ENCODE measurements at regions not wholly inside any gene's neighbourhood (a gene's known extent, or its start where the extent isn't known, plus 50 kb on each side); places are given as distances from the start of the nearest gene placed in this dataset.
A peak's percentile ranks its signal among the peaks of the same experiment; 100 is the strongest.
"Not testable (repeated sequence)": the region's sequence is repeated elsewhere in the genome, so short reads cannot be mapped to it uniquely, and the experiment has no call there.

DNA sequence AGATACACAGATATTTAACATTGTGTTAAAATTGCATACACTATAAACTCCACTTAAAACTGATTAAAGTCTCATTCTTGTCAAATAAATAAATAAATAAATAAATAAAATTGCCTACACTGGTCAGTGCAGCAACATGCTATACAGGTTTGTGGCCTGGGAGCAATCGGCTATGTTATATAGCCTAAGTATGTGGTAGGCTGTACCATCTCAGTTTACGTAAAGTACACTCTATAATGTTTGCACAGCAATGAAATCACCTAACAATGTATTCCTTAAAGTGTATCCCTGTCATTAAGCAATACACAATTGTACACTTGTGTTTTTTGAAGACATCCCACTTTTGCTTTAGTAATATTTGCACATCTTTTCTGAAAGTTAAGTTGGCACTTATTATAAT, 337.7 kb upstream of the SETBP1 start:
- Histone ChIP-seq H3K4me3 (ENCODE audit: low read depth, low read length) (no peak overlapping the region), H3K27ac (ENCODE audit: low read depth, low read length) (no peak overlapping the region), H3K27me3 (ENCODE audit: control insufficient read depth, insufficient read depth, low read length) (no peaks in the 10 kb centered on the region), H3K9ac (ENCODE audit: low read length) (no peak overlapping the region), H3K36me3 (ENCODE audit: control insufficient read depth, insufficient read depth, low read length) (no peaks in the 10 kb centered on the region), H3K9me3 (ENCODE audit: control insufficient read depth, insufficient read depth, low read depth, low read length) (no peaks in the 10 kb centered on the region), H3K4me1 (ENCODE audit: control insufficient read depth, insufficient read depth, low read length) (no peaks in the 10 kb centered on the region)

DNA sequence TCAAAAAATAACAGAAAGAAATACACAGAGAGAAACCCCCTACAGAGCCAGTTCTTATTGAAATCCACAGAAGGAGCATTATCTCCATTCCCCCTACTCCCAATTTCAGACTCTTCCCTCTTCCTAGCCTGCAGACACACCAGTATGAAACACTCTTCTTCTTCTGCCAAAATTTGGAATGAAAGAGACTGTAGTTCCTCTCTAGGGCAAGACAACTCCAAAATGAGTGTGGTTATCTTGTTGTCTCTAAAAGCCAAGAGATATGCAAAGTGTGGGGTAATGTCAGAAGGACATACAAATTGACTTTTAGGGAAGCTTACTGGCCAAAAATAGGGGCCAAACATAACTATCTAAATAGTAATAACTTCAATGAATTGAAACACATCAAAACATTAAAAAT, 337.1 kb upstream of the SETBP1 start:
- no peaks in the 10 kb centered on the region for H3K36me3 ChIP-seq (ENCODE audit: control insufficient read depth, insufficient read depth, low read length)
- no peaks in the 10 kb centered on the region for H3K27me3 ChIP-seq (ENCODE audit: control insufficient read depth, insufficient read depth, low read length)
- H3K9me3 ChIP-seq (ENCODE audit: control insufficient read depth, insufficient read depth, low read depth, low read length) = no peaks in the 10 kb centered on the region

DNA sequence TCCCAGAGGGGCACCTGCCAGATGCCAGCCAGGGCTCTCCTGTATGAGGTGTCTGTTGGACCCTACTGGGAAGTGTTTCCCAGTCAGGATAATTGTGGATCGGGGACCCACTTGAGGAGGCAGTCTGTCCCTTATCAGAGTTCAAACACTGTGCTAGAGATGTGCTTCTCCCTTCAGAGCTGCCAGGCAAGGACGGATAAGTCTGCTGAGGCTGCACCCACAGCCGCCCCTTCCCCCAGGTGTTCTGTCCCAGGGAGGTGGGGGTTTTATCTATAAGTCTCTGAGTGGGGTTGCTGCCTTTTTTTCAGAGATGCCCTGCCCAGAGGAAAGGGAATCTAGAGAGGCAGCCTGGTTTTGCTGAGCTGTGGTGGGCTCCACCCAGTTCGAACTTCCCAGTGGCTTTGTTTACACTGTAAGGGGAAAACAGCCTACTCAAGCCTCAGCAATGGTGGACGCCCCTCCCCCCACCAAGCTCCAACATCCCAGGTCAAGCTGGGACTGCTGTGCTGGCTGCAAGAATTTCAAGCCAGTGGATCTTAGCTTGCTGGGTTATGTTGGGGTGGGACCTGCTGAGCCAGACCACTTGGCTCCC, 324.0 kb upstream of the SETBP1 start:
- H3K9ac ChIP-seq (ENCODE audit: low read length) = no peak overlapping the region
- peak overlapping the region; percentile 30; the same call in 1 of the 2 replicates for H3K4me3 ChIP-seq (ENCODE audit: low read depth, low read length)
- H3K9me3 ChIP-seq (ENCODE audit: control insufficient read depth, insufficient read depth, low read depth, low read length) = no peaks in the 10 kb centered on the region
- H3K4me1 ChIP-seq (ENCODE audit: control insufficient read depth, insufficient read depth, low read length) = peaks cover 13% of the 10 kb centered on the region
- no peak overlapping the region for H3K27ac ChIP-seq (ENCODE audit: low read depth, low read length)
- no peaks in the 10 kb centered on the region for H3K36me3 ChIP-seq (ENCODE audit: control insufficient read depth, insufficient read depth, low read length)
- H3K27me3 ChIP-seq (ENCODE audit: control insufficient read depth, insufficient read depth, low read length) = no peaks in the 10 kb centered on the region

More for the DNA sequence above, 337.1 kb upstream of the SETBP1 start:
- Histone ChIP-seq H3K4me3 (ENCODE audit: low read depth, low read length) (no peak overlapping the region), H3K4me1 (ENCODE audit: control insufficient read depth, insufficient read depth, low read length) (no peaks in the 10 kb centered on the region), H3K27ac (ENCODE audit: low read depth, low read length) (no peak overlapping the region), H3K9ac (ENCODE audit: low read length) (no peak overlapping the region)

GRCh38 chr18:44358402-44358801, 322.3 kb upstream of the SETBP1 start:
- H3K9ac ChIP-seq (ENCODE audit: low read length) = no peak overlapping the region
- no peaks in the 10 kb centered on the region for H3K27me3 ChIP-seq (ENCODE audit: control insufficient read depth, insufficient read depth, low read length)
- no peaks in the 10 kb centered on the region for H3K9me3 ChIP-seq (ENCODE audit: control insufficient read depth, insufficient read depth, low read depth, low read length)
- H3K4me1 ChIP-seq (ENCODE audit: control insufficient read depth, insufficient read depth, low read length) = peaks cover 13% of the 10 kb centered on the region
- no peak overlapping the region for H3K4me3 ChIP-seq (ENCODE audit: low read depth, low read length)
- H3K27ac ChIP-seq (ENCODE audit: low read depth, low read length) = no peak overlapping the region
- no peaks in the 10 kb centered on the region for H3K36me3 ChIP-seq (ENCODE audit: control insufficient read depth, insufficient read depth, low read length)

DNA sequence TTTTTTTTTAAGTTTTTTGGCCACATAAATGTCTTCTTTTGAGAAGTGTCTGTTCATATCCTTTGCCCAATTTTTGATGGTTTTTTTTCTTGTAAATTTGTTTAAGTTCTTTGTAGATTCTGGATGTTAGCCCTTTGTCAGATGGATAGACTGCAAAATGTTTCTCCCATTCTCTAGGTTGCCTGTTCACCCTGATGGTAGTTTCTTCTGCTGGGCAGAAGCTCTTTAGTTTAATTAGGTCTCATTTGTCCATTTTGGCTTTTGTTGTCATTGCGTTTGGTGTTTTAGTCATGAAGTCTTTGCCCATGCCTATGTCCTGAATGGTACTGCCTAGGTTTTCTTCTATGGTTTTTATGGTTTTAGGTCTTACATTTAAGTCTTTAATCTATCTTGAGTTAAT, 320.9 kb upstream of the SETBP1 start:
- H3K36me3 ChIP-seq (ENCODE audit: control insufficient read depth, insufficient read depth, low read length); H3K27me3 ChIP-seq (ENCODE audit: control insufficient read depth, insufficient read depth, low read length); H3K9ac ChIP-seq (ENCODE audit: low read length); H3K9me3 ChIP-seq (ENCODE audit: control insufficient read depth, insufficient read depth, low read depth, low read length); H3K27ac ChIP-seq (ENCODE audit: low read depth, low read length); H3K4me3 ChIP-seq (ENCODE audit: low read depth, low read length): not testable (repeated sequence)
- peaks cover 13% of the 10 kb centered on the region for H3K4me1 ChIP-seq (ENCODE audit: control insufficient read depth, insufficient read depth, low read length)

GRCh38 chr18:44362213-44362612, 318.5 kb upstream of the SETBP1 start:
- not testable (repeated sequence) for H3K4me1 ChIP-seq (ENCODE audit: control insufficient read depth, insufficient read depth, low read length); H3K27ac ChIP-seq (ENCODE audit: low read depth, low read length); H3K9me3 ChIP-seq (ENCODE audit: control insufficient read depth, insufficient read depth, low read depth, low read length); H3K9ac ChIP-seq (ENCODE audit: low read length); H3K4me3 ChIP-seq (ENCODE audit: low read depth, low read length); H3K36me3 ChIP-seq (ENCODE audit: control insufficient read depth, insufficient read depth, low read length); H3K27me3 ChIP-seq (ENCODE audit: control insufficient read depth, insufficient read depth, low read length)

DNA sequence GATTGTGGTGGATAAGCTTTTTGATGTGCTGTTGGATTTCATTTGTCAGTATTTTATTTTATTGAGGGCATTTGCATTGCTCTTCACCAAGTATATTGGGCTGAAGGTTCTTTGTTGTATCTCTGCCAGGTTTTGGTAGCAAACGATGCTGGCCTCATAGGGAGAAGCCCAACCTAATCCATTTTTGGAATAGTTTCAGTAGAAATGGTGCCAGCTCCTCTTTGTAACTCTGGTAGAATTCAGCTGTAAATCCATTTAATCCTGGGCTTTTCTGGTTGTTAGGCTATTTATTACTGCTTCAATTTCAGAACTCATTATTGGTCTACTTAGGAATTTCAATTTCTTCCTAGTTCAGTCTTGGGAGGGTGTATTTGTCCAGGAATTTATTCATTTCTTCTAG, 309.8 kb upstream of the SETBP1 start:
- Histone ChIP-seq H3K9ac (ENCODE audit: low read length) (no peak overlapping the region), H3K9me3 (ENCODE audit: control insufficient read depth, insufficient read depth, low read depth, low read length) (peaks cover 21% of the 10 kb centered on the region), H3K27ac (ENCODE audit: low read depth, low read length) (no peak overlapping the region), H3K27me3 (ENCODE audit: control insufficient read depth, insufficient read depth, low read length) (no peaks in the 10 kb centered on the region), H3K4me3 (ENCODE audit: low read depth, low read length) (no peak overlapping the region), H3K36me3 (ENCODE audit: control insufficient read depth, insufficient read depth, low read length) (no peaks in the 10 kb centered on the region), H3K4me1 (ENCODE audit: control insufficient read depth, insufficient read depth, low read length) (no peaks in the 10 kb centered on the region)

DNA sequence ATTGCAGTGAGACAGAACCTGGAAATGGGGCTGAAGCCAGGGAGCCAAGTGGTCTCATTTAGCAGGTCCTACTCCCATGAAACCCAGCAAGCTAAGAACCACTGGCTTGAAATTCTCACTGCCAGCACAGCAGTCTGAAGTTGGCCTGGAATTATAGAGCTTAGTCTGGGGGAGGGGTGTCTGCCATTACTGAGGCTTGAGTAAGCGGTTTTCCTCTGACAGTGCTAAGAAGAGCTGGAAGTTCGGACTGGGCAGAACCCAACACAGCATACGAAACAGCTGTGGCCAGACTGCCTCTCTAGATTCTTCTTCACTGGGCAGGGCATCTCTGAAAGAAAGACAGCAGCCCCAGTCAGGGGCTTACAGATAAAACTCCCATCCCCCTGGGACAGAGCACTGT, 305.7 kb upstream of the SETBP1 start:
- Histone ChIP-seq H3K4me1 (ENCODE audit: control insufficient read depth, insufficient read depth, low read length) (no peaks in the 10 kb centered on the region), H3K27ac (ENCODE audit: low read depth, low read length) (no peak overlapping the region), H3K4me3 (ENCODE audit: low read depth, low read length) (no peak overlapping the region), H3K9ac (ENCODE audit: low read length) (no peak overlapping the region), H3K36me3 (ENCODE audit: control insufficient read depth, insufficient read depth, low read length) (no peaks in the 10 kb centered on the region), H3K9me3 (ENCODE audit: control insufficient read depth, insufficient read depth, low read depth, low read length) (peaks cover 14% of the 10 kb centered on the region), H3K27me3 (ENCODE audit: control insufficient read depth, insufficient read depth, low read length) (no peaks in the 10 kb centered on the region)

- H3K36me3 ChIP-seq (ENCODE audit: control insufficient read depth, insufficient read depth, low read length) = no peaks in the 10 kb centered on the region
- no peak overlapping the region for H3K4me3 ChIP-seq (ENCODE audit: low read depth, low read length)
- no peaks in the 10 kb centered on the region for H3K4me1 ChIP-seq (ENCODE audit: control insufficient read depth, insufficient read depth, low read length)
- no peak overlapping the region for H3K9ac ChIP-seq (ENCODE audit: low read length)
- H3K27me3 ChIP-seq (ENCODE audit: control insufficient read depth, insufficient read depth, low read length) = no peaks in the 10 kb centered on the region
- H3K9me3 ChIP-seq (ENCODE audit: control insufficient read depth, insufficient read depth, low read depth, low read length) = no peaks in the 10 kb centered on the region
- no peak overlapping the region for H3K27ac ChIP-seq (ENCODE audit: low read depth, low read length)
Measured at GRCh38 chr18:44386401-44386800, 294.3 kb upstream of the SETBP1 start.

DNA sequence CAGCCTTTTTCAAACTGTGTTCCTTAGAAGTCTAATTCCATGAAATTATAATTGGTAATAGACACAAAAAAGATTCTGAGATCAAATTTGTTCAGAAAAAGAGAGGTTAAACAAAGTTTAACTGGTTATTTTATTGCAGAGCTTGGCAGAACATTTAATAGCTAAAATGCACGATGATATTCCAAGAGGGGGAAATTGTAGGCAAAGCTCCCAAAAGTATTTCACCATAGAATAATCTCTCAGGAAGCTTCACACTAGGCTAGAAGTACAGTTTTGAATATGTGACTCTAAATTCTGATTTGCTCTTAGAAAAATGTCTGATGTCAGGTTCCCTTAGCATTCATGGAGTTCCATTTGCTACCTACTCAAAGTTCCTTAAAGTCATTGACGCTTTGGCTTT, 292.4 kb upstream of the SETBP1 start:
- Histone ChIP-seq H3K27ac (ENCODE audit: low read depth, low read length) (no peak overlapping the region), H3K9me3 (ENCODE audit: control insufficient read depth, insufficient read depth, low read depth, low read length) (no peaks in the 10 kb centered on the region), H3K36me3 (ENCODE audit: control insufficient read depth, insufficient read depth, low read length) (no peaks in the 10 kb centered on the region), H3K4me3 (ENCODE audit: low read depth, low read length) (no peak overlapping the region), H3K27me3 (ENCODE audit: control insufficient read depth, insufficient read depth, low read length) (no peaks in the 10 kb centered on the region), H3K9ac (ENCODE audit: low read length) (no peak overlapping the region), H3K4me1 (ENCODE audit: control insufficient read depth, insufficient read depth, low read length) (peaks cover 4% of the 10 kb centered on the region; the same call in 1 of the 2 replicates)

DNA sequence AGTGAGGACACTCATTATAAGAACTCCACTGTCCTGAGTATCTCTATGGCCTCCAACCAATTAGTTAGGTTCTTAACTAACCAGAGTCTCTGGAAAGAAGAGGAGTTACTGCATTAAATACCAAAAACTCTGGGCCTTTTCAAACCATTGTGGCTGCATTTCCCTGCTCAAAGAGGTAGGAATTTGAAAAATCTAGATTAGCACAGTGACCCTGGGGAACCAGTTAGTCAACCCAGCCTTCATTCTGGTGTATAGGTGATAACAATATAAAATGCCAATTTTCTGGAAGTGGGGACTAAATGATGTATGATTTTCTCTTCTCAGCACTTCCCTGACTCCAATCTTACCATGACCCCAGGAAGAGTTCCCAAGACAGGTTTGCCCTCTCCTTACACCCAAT, 287.8 kb upstream of the SETBP1 start:
- H3K4me1 ChIP-seq (ENCODE audit: control insufficient read depth, insufficient read depth, low read length) = peaks cover 4% of the 10 kb centered on the region; the same call in 1 of the 2 replicates
- H3K36me3 ChIP-seq (ENCODE audit: control insufficient read depth, insufficient read depth, low read length) = no peaks in the 10 kb centered on the region
- no peak overlapping the region for H3K4me3 ChIP-seq (ENCODE audit: low read depth, low read length)
- H3K9ac ChIP-seq (ENCODE audit: low read length) = no peak overlapping the region
- H3K9me3 ChIP-seq (ENCODE audit: control insufficient read depth, insufficient read depth, low read depth, low read length) = no peaks in the 10 kb centered on the region
- no peaks in the 10 kb centered on the region for H3K27me3 ChIP-seq (ENCODE audit: control insufficient read depth, insufficient read depth, low read length)
- H3K27ac ChIP-seq (ENCODE audit: low read depth, low read length) = no peak overlapping the region

GRCh38 chr18:44393406-44393805, 287.3 kb upstream of the SETBP1 start:
- Histone ChIP-seq H3K9ac (ENCODE audit: low read length) (no peak overlapping the region), H3K4me3 (ENCODE audit: low read depth, low read length) (no peak overlapping the region), H3K27me3 (ENCODE audit: control insufficient read depth, insufficient read depth, low read length) (no peaks in the 10 kb centered on the region), H3K9me3 (ENCODE audit: control insufficient read depth, insufficient read depth, low read depth, low read length) (no peaks in the 10 kb centered on the region), H3K4me1 (ENCODE audit: control insufficient read depth, insufficient read depth, low read length) (peaks cover 4% of the 10 kb centered on the region; the same call in 1 of the 2 replicates), H3K36me3 (ENCODE audit: control insufficient read depth, insufficient read depth, low read length) (no peaks in the 10 kb centered on the region), H3K27ac (ENCODE audit: low read depth, low read length) (no peak overlapping the region)
